Mammary epithelial cell (primary cell): ENCODE measurements at regions not wholly inside any gene's neighbourhood (a gene's known extent, or its start where the extent isn't known, plus 50 kb on each side); places are given as distances from the start of the nearest gene placed in this dataset.

Source experiments
- EZH2 ChIP-seq: IDR thresholded peaks from 2 replicates; pipeline ENCODE4 v1.6.1; 2012; ENCODE audit warnings: low read length, inconsistent platforms, borderline replicate concordance
- TF ChIP-seq, protein P1 (sequence below), 2 donors: IDR thresholded peaks in 1 of 2; conservative IDR thresholded peaks in 1 of 2; 2 replicates each; pipeline ENCODE4 v1.5.1; 2011 to 2012; ENCODE audit warnings: inconsistent platforms in 2 of 2, low read length in 2 of 2, mild to moderate bottlenecking in 2 of 2, control low read depth in 1 of 2, low read depth in 1 of 2; ENCODE audit not compliant: insufficient read depth in 1 of 2; ENCODE audit errors: extremely low read depth in 1 of 2

DNA sequence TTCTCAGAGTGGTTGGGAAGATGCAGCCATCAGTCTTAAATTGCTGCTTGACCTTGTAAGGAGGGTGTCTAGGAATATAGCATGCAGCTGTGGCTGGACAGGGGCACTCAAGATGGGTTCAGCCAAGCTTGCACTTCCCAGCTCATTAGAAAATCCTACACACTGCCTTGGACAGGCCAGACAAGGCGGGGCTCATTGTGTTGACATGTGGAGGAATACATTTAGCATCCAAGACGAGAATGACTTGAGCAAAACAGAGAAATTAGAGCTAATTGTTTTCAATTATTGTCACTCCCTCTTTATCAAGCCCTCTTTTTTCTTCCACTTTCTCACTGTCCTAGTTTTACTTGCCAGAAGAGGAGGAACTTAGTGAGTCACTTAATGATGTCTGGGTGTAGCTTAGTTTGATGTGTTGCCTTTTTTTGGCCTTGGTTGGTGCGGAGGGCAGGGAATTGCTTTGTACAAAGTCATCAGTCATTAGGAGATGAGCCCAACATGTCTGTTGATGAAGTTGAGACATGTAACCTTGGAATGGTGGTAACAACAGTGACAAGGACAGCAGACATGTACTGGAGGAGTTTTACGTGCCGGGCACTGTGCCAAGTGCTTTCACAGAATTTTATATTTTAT is 1219.3 kb upstream of the WWC1 start:
- TF ChIP-seq, protein P1, sequence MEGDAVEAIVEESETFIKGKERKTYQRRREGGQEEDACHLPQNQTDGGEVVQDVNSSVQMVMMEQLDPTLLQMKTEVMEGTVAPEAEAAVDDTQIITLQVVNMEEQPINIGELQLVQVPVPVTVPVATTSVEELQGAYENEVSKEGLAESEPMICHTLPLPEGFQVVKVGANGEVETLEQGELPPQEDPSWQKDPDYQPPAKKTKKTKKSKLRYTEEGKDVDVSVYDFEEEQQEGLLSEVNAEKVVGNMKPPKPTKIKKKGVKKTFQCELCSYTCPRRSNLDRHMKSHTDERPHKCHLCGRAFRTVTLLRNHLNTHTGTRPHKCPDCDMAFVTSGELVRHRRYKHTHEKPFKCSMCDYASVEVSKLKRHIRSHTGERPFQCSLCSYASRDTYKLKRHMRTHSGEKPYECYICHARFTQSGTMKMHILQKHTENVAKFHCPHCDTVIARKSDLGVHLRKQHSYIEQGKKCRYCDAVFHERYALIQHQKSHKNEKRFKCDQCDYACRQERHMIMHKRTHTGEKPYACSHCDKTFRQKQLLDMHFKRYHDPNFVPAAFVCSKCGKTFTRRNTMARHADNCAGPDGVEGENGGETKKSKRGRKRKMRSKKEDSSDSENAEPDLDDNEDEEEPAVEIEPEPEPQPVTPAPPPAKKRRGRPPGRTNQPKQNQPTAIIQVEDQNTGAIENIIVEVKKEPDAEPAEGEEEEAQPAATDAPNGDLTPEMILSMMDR (conservative IDR thresholded peaks at IDR 0.05 in 1 of 2, IDR thresholded peaks at IDR 0.05 in 1 of 2; ENCODE audit: extremely low read depth in 1 of 2, insufficient read depth in 1 of 2, low read depth in 1 of 2, low read length in 2 of 2): no peak
- TF ChIP-seq EZH2: no peak
